ENCODE measurements at regions not wholly inside any gene's neighbourhood (a gene's known extent, or its start where the extent isn't known, plus 50 kb on each side); places are given as distances from the start of the nearest gene placed in this dataset.

GRCh38 chr6:18785810-18786490 lies 398.8 kb downstream of the RNF144B start:
- DNase-seq, result no peak

- no peak for DNase-seq
Measured at GRCh38 chr6:18792866-18793265, 405.7 kb downstream of the RNF144B start.

GRCh38 chr6:18795726-18796125 lies 408.6 kb downstream of the RNF144B start:
- DNase-seq, result no peak

GRCh38 chr6:18820725-18821124 lies 433.6 kb downstream of the RNF144B start:
- no peak for DNase-seq

GRCh38 chr6:18823782-18824386 lies 436.7 kb downstream of the RNF144B start:
- DNase-seq, result peak; percentile 17

- DNase-seq, result no peak
Measured at GRCh38 chr6:18829272-18829870, 442.2 kb downstream of the RNF144B start.

- no peak for DNase-seq
Measured at GRCh38 chr6:18835976-18836375, 448.8 kb downstream of the RNF144B start.

- no peak for DNase-seq
Measured at GRCh38 chr6:18837013-18837412, 449.9 kb downstream of the RNF144B start.

- no peak for DNase-seq
Measured at GRCh38 chr6:18842534-18842933, 455.4 kb downstream of the RNF144B start.

- no peak for DNase-seq
Measured at GRCh38 chr6:18845896-18846295, 458.7 kb downstream of the RNF144B start.

- DNase-seq, result no peak
Measured at GRCh38 chr6:18846327-18846726, 459.2 kb downstream of the RNF144B start.

GRCh38 chr6:18861204-18861603 lies 474.1 kb downstream of the RNF144B start:
- no peak for DNase-seq

GRCh38 chr6:18883268-18883667 lies 496.1 kb downstream of the RNF144B start:
- no peak for DNase-seq

- DNase-seq, result no peak
Measured at GRCh38 chr6:18883851-18884250, 496.7 kb downstream of the RNF144B start.

GRCh38 chr6:18893540-18894269 lies 506.6 kb downstream of the RNF144B start:
- no peak for DNase-seq

GRCh38 chr6:18897350-18897749 lies 510.2 kb downstream of the RNF144B start:
- DNase-seq, result no peak

GRCh38 chr6:18904681-18905080 lies 517.5 kb downstream of the RNF144B start:
- DNase-seq, result no peak

- DNase-seq, result no peak
Measured at GRCh38 chr6:18920701-18921100, 533.6 kb downstream of the RNF144B start.

- no peak for DNase-seq
Measured at GRCh38 chr6:18931086-18931485, 543.9 kb downstream of the RNF144B start.

- DNase-seq, result no peak
Measured at GRCh38 chr6:18958146-18958545, 571.0 kb downstream of the RNF144B start.

- DNase-seq, result no peak
Measured at GRCh38 chr6:18961566-18961965, 574.4 kb downstream of the RNF144B start.

GRCh38 chr6:18962361-18962905 lies 575.3 kb downstream of the RNF144B start:
- no peak for DNase-seq

- DNase-seq, result no peak
Measured at GRCh38 chr6:18963439-18963838, 576.3 kb downstream of the RNF144B start.
